Lower lobe of right lung (tissue), 2 donors: ENCODE measurements at regions not wholly inside any gene's neighbourhood (a gene's known extent, or its start where the extent isn't known, plus 50 kb on each side); places are given as distances from the start of the nearest gene placed in this dataset.

Source experiments
- ATAC-seq, 2 donors: fragments of 200-7000 bp; cut with Tn5 transposase; one replicate each; pipeline ENCODE4 v1.9.1; 2020 to 2022; ENCODE audit warnings: mild to moderate bottlenecking in 2 of 2, moderate library complexity in 2 of 2
- DNase-seq: peaks from one replicate; pipeline ENCODE4 v3.0.0-alpha.2; 2020
- H3K27ac ChIP-seq: fragments of 200-600 bp; one replicate; pipeline ENCODE4 v1.8.0; 2022
- H3K27me3 ChIP-seq: fragments of 200-600 bp; one replicate; pipeline ENCODE4 v1.8.0; 2022; ENCODE audit warnings: low read depth
- H3K36me3 ChIP-seq: fragments of 200-600 bp; one replicate; pipeline ENCODE4 v1.8.0; 2022; ENCODE audit warnings: mild to moderate bottlenecking
- H3K4me1 ChIP-seq: fragments of 200-600 bp; one replicate; pipeline ENCODE4 v1.8.0; 2022
- H3K4me3 ChIP-seq: fragments of 200-600 bp; one replicate; pipeline ENCODE4 v1.8.0; 2022; ENCODE audit warnings: mild to moderate bottlenecking
- H3K9me3 ChIP-seq: fragments of 200-600 bp; one replicate; pipeline ENCODE4 v1.8.0; 2022
- intact Hi-C: fragments of 100-400 bp; cut with DNase I; formaldehyde crosslinking; loops from one replicate; pipeline ENCODE4 v1.11.0; 2022
- TF ChIP-seq, protein P1 (sequence below): fragments of 200-600 bp; IDR thresholded peaks from one replicate; pipeline ENCODE4 v1.8.0; 2022; ENCODE audit warnings: antibody characterized with exemption, mild to moderate bottlenecking
- donor health status: DM: no; HTN: yes; CAD: no; lungs with severe emphysema.

DNA sequence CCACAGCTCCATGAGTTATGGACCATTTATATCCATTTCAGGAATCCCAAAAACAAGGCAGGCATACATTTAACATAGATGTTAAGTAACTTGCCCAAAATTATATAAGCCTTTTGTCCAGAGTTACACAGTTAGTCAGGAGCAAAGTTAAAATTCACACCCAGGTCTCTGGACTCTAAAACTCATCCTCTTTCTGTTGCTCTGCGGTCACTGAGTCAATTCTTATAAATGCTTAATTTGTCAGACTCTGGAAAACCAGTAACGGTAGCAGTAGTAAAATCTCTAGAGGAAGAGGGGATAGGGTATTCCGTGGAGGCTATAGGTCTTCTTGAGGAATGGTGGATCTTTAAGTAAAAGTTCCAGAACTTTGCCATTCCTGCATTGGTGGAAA, 223.6 kb upstream of the JUN start:
- TF ChIP-seq, protein P1, sequence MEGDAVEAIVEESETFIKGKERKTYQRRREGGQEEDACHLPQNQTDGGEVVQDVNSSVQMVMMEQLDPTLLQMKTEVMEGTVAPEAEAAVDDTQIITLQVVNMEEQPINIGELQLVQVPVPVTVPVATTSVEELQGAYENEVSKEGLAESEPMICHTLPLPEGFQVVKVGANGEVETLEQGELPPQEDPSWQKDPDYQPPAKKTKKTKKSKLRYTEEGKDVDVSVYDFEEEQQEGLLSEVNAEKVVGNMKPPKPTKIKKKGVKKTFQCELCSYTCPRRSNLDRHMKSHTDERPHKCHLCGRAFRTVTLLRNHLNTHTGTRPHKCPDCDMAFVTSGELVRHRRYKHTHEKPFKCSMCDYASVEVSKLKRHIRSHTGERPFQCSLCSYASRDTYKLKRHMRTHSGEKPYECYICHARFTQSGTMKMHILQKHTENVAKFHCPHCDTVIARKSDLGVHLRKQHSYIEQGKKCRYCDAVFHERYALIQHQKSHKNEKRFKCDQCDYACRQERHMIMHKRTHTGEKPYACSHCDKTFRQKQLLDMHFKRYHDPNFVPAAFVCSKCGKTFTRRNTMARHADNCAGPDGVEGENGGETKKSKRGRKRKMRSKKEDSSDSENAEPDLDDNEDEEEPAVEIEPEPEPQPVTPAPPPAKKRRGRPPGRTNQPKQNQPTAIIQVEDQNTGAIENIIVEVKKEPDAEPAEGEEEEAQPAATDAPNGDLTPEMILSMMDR: no peak
- H3K4me1 ChIP-seq: peaks cover 8% of the 10 kb centered on the region
- H3K4me3 ChIP-seq: no peak overlapping the region
- DNase-seq: no peak
- intact Hi-C loops: no loop called here
- H3K27me3 ChIP-seq: no peaks in the 10 kb centered on the region
- no peak overlapping the region for H3K27ac ChIP-seq
- no peaks in the 10 kb centered on the region for H3K9me3 ChIP-seq
- no peak for ATAC-seq
- H3K36me3 ChIP-seq: no peaks in the 10 kb centered on the region

DNA sequence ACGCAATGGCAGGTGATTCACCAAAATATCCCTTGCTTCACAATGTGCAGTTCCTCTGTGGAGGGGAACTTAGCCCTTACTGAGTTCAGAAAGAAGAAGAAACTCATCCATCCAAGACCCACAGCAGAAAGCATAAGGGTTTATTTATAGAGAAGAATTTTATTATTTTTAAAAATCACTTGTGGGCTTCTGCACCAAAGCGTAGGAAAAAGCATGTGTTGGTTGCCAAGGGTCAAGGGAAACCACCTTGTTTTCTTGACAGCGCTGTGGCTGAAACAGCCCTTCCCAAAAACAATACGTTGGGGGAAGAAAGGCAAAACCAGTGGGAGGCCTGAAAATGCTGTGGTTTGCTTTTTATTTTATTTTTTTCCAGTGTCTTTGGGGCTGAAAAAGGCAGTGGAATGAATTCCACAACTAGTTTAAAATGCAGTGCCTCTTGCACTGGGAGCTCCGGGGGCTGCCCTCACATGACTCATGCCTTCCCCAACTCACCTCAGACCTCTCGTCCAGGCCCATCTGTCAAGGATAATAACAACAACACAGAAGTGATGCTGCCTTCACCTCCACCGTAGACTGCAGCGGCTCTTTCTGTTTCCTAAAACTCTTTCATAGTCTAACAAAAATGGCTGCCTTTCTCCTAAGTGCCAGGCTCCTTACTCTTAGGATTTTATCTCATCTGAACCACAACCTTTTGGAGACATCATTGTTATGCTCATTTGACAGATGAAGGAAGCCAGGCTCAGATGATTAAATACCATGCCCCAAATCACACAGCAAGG, 224.2 kb upstream of the JUN start:
- TF ChIP-seq, protein P1: no peak
- no peak for ATAC-seq

GRCh38 chr1:59008599-59009347, 224.9 kb upstream of the JUN start:
- Histone ChIP-seq H3K4me1 (peaks cover 20% of the 10 kb centered on the region), H3K27me3 (no peaks in the 10 kb centered on the region), H3K27ac (no peak overlapping the region), H3K9me3 (no peaks in the 10 kb centered on the region), H3K4me3 (no peak overlapping the region), H3K36me3 (no peaks in the 10 kb centered on the region)
- DNase-seq (no peak), ATAC-seq (peak in 1 of 2 donors; percentile 41)
- TF ChIP-seq, protein P1: no peak
- intact Hi-C loops: no loop called here

More for the DNA sequence above, 224.2 kb upstream of the JUN start:
- Histone ChIP-seq H3K4me1 (peaks cover 12% of the 10 kb centered on the region), H3K4me3 (no peak overlapping the region), H3K9me3 (no peaks in the 10 kb centered on the region), H3K36me3 (no peaks in the 10 kb centered on the region), H3K27me3 (no peaks in the 10 kb centered on the region), H3K27ac (no peak overlapping the region)
- intact Hi-C loops: no loop called here
- no peak for DNase-seq

- intact Hi-C loops: no loop called here
- H3K4me3 ChIP-seq: no peak overlapping the region
- ATAC-seq: no peak
- no peaks in the 10 kb centered on the region for H3K27me3 ChIP-seq
- no peak overlapping the region for H3K27ac ChIP-seq
- H3K9me3 ChIP-seq: no peaks in the 10 kb centered on the region
- peaks cover 15% of the 10 kb centered on the region for H3K4me1 ChIP-seq
- TF ChIP-seq, protein P1: no peak
- DNase-seq: no peak
- H3K36me3 ChIP-seq: no peaks in the 10 kb centered on the region
Measured at GRCh38 chr1:59011663-59012062, 227.8 kb upstream of the JUN start.

GRCh38 chr1:59012378-59012777, 228.5 kb upstream of the JUN start:
- peaks cover 15% of the 10 kb centered on the region for H3K4me1 ChIP-seq
- no peaks in the 10 kb centered on the region for H3K36me3 ChIP-seq
- TF ChIP-seq, protein P1: no peak
- no peak overlapping the region for H3K27ac ChIP-seq
- no peak overlapping the region for H3K4me3 ChIP-seq
- H3K27me3 ChIP-seq: no peaks in the 10 kb centered on the region
- DNase-seq (no peak), ATAC-seq (no peak)
- H3K9me3 ChIP-seq: no peaks in the 10 kb centered on the region
- intact Hi-C loops: no loop called here
